ENCODE measurements at regions not wholly inside any gene's neighbourhood (a gene's known extent, or its start where the extent isn't known, plus 50 kb on each side); places are given as distances from the start of the nearest gene placed in this dataset.

GRCh38 chr17:79353548-79353947, 257.3 kb downstream of the RBFOX3 start:
- Histone ChIP-seq H2AFZ (ENCODE audit: low read depth, low read length) (no peak overlapping the region), H3K27ac (ENCODE audit: insufficient read depth, low read depth, low read length) (no peak overlapping the region), H3K36me3 (ENCODE audit: control insufficient read depth in 2 of 2, extremely low read depth in 1 of 2, insufficient read depth in 2 of 2, low read length in 2 of 2) (no peaks in the 10 kb centered on the region), H3K9me3 (replicated peaks; ENCODE audit: control insufficient read depth, insufficient read depth, low read length) (no peaks in the 10 kb centered on the region), H3K4me2 (ENCODE audit: insufficient read depth, low read length) (no peak overlapping the region), H3K79me2 (ENCODE audit: control insufficient read depth, insufficient read depth, low read length) (no peaks in the 10 kb centered on the region), H3K9me1 (replicated peaks; ENCODE audit: control insufficient read depth, extremely low read depth, insufficient read depth, low read length) (no peaks in the 10 kb centered on the region), H3K27me3 (ENCODE audit: control insufficient read depth in 2 of 2, insufficient read depth in 2 of 2, low read length in 2 of 2) (no peaks in the 10 kb centered on the region), H3K9ac (replicated peaks; ENCODE audit: extremely low read depth, insufficient read depth, low read length) (no peak overlapping the region), H3K4me3 (replicated peaks in 1 of 3; ENCODE audit: insufficient read depth in 1 of 3, low read depth in 1 of 3, low read length in 3 of 3) (no peak overlapping the region), H3K4me1 (ENCODE audit: control insufficient read depth, extremely low read depth, insufficient read depth, low read length) (no peaks in the 10 kb centered on the region), H4K20me1 (replicated peaks; ENCODE audit: control insufficient read depth, extremely low read depth, insufficient read depth, low read length) (no peaks in the 10 kb centered on the region)
- ChIA-PET POLR2A (no interaction called here), CTCF (no interaction called here)
- TF ChIP-seq POLR2A (IDR thresholded peaks at IDR 0.05; ENCODE audit: low read depth, low read length), result no peak
- no peak for TF ChIP-seq GATA2 (IDR thresholded peaks at IDR 0.05; ENCODE audit: insufficient read depth, insufficient read length, low read depth, low read length)
- TF ChIP-seq EZH2 (IDR thresholded peaks at IDR 0.05; ENCODE audit: borderline replicate concordance, low read depth, low read length, severe bottlenecking), result no peak
- TF ChIP-seq CTCF (IDR thresholded peaks at IDR 0.05; ENCODE audit: extremely low read depth in 1 of 2, insufficient read depth in 1 of 2, low read depth in 1 of 2, low read length in 2 of 2), result no peak
- TF ChIP-seq POLR2AphosphoS5 (IDR thresholded peaks at IDR 0.05; ENCODE audit: insufficient read depth, low read depth, low read length), result no peak
- no peak for TF ChIP-seq MYC (IDR thresholded peaks at IDR 0.05; ENCODE audit: low read depth, low read length)
- no peak for TF ChIP-seq MAX (IDR thresholded peaks at IDR 0.05; ENCODE audit: insufficient read depth, insufficient read length)
- TF ChIP-seq FOS (IDR thresholded peaks at IDR 0.05; ENCODE audit: borderline replicate concordance, insufficient read depth, low read length), result no peak
- no peak for TF ChIP-seq JUN (IDR thresholded peaks at IDR 0.05; ENCODE audit: borderline replicate concordance, insufficient read depth, insufficient read length, low read depth)
- dilution Hi-C loops (cut with MboI; ENCODE audit: extremely low pct_ligation_motif_present, low sequenced_read_pairs) (no loop called here), intact Hi-C loops (cut with micrococcal nuclease) (no loop called here)
- no TSS peak for BruUV-seq (replicated peaks)
- no peak for FAIRE-seq
- no peak for DNase-seq (ENCODE audit: low read depth, low spot score)
